ENCODE measurements at regions not wholly inside any gene's neighbourhood (a gene's known extent, or its start where the extent isn't known, plus 50 kb on each side); places are given as distances from the start of the nearest gene placed in this dataset.

- FAIRE-seq = no peak
- Histone ChIP-seq H3K4me3 (ENCODE audit: low read depth, low read length) (no peak overlapping the region), H3K27me3 (ENCODE audit: control insufficient read depth, insufficient read depth, low read length) (no peaks in the 10 kb centered on the region), H3K36me3 (ENCODE audit: control insufficient read depth, insufficient read depth, low read length) (no peaks in the 10 kb centered on the region)
- DNase-seq (ENCODE audit: low read depth) = no peak
- TF ChIP-seq CTCF (IDR thresholded peaks at IDR 0.05; ENCODE audit: insufficient read depth, low read length, severe bottlenecking) = no peak
These were observed 182.1 kb upstream of the FBXL4 start for GRCh38 chr6:99129835-99130234.

GRCh38 chr6:99121748-99122147, 174.0 kb upstream of the FBXL4 start:
- TF ChIP-seq CTCF (IDR thresholded peaks at IDR 0.05; ENCODE audit: insufficient read depth, low read length, severe bottlenecking) = no peak
- Histone ChIP-seq H3K4me3 (ENCODE audit: low read depth, low read length) (no peak overlapping the region), H3K27me3 (ENCODE audit: control insufficient read depth, insufficient read depth, low read length) (no peaks in the 10 kb centered on the region), H3K36me3 (ENCODE audit: control insufficient read depth, insufficient read depth, low read length) (no peaks in the 10 kb centered on the region)
- DNase-seq (ENCODE audit: low read depth) (peak; percentile 82), FAIRE-seq (peak; percentile 64)

DNA sequence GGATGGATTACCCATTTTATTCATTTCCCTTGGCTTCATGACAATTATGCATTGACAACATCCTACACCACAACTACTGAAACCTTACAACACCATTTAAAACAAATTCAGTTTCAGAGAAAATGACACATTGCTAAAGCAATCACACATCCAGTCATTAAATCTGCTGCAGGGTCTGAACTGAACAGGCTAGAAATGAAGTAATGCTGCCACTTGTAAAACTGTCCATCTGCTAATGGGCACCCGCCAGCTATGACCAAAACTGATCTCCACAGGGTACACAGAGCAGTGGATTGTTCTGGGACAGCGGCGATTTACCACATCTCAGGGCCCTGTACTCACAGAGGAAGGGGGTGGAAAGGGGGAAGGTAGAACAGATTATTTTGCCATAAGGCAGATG, 172.9 kb upstream of the FBXL4 start:
- DNase-seq (ENCODE audit: low read depth) = no peak
- H3K27me3 ChIP-seq (ENCODE audit: control insufficient read depth, insufficient read depth, low read length) = no peaks in the 10 kb centered on the region
- no peak overlapping the region for H3K4me3 ChIP-seq (ENCODE audit: low read depth, low read length)
- TF ChIP-seq CTCF (IDR thresholded peaks at IDR 0.05; ENCODE audit: insufficient read depth, low read length, severe bottlenecking) = no peak
- no peak for FAIRE-seq
- H3K36me3 ChIP-seq (ENCODE audit: control insufficient read depth, insufficient read depth, low read length) = no peaks in the 10 kb centered on the region

DNA sequence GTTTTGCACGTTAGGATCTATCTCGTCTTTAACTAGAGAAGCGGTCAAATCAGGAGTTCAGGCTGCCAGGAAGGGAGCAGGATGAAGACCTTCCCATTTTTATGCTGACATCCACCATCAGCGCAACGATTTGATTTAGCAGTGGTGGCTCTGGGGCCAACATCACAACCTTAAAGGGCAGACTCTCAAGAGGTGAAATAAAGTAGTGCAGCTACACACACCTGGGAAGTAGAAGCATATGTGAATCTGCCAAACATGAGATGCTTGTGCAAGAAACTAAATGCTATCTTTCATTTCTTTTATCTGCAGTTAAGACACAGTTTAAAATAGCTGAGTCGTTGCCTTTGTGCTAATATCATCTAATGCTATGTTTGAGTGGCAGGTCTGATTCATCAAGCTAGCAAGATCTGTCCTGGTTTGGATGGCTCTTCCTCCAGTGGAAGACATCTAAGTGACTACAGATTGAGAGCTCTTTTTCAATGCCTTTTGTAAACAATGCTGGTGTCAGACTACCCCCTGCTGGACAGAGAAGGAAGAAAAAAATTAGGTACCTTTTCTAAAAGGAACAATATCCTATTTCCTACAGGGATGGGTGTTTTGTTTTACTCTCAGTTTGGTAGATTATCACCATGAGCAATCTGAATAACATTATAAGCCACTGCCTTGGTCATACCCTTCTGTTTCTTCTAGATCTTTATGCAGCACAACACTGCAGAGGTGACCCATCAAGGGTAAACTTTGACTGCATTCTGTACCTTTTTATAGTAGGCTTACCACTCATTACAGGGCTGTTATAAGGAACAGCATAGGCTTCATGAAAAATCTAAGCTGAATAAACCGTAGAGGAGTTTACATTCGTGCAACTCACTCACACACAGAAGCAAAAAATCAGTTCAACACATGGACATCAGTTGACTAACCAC, 171.6 kb upstream of the FBXL4 start:
- H3K27me3 ChIP-seq (ENCODE audit: control insufficient read depth, insufficient read depth, low read length) = no peaks in the 10 kb centered on the region
- no peak overlapping the region for H3K4me3 ChIP-seq (ENCODE audit: low read depth, low read length)
- peak; percentile 54 for TF ChIP-seq CTCF (IDR thresholded peaks at IDR 0.05; ENCODE audit: insufficient read depth, low read length, severe bottlenecking)
- DNase-seq (ENCODE audit: low read depth) (peak; percentile 56), FAIRE-seq (no peak)
- H3K36me3 ChIP-seq (ENCODE audit: control insufficient read depth, insufficient read depth, low read length) = no peaks in the 10 kb centered on the region

DNA sequence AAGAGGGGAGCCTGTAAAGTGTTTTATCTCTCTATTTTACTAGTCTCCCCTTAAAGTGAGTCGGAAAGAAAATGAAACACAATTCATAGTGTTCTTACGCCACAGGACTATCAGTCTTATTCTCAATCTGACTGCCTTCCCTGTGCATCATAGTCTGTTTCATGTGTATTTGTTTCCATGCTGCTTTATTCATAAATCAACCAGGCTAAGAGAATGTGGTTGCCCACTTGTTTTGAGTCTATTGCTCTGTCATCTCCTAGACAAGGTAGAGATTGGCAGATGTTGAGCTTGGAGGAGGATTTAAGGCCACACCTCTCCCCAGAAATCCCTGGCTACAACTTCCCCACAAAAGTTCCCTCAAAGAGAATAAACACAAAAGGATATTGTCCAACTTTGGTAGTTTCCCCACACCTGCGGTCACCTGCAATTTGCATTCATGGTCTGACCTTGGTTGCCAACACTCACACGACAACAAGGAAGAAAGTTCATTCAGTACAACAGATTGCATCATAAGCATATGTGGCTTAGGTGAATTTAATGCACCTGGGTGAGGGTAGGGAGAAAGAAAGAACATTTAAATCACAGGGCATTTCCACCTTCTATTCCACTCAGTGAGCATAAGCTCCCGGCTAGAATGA, 167.1 kb upstream of the FBXL4 start:
- FAIRE-seq (no peak), DNase-seq (ENCODE audit: low read depth) (no peak)
- H3K27me3 ChIP-seq (ENCODE audit: control insufficient read depth, insufficient read depth, low read length) = no peaks in the 10 kb centered on the region
- H3K4me3 ChIP-seq (ENCODE audit: low read depth, low read length) = no peak overlapping the region
- no peaks in the 10 kb centered on the region for H3K36me3 ChIP-seq (ENCODE audit: control insufficient read depth, insufficient read depth, low read length)
- TF ChIP-seq CTCF (IDR thresholded peaks at IDR 0.05; ENCODE audit: insufficient read depth, low read length, severe bottlenecking) = no peak
